Peyer's patch (tissue), 4 donors: ENCODE measurements at regions not wholly inside any gene's neighbourhood (a gene's known extent, or its start where the extent isn't known, plus 50 kb on each side); places are given as distances from the start of the nearest gene placed in this dataset.

Experiments
- DNase-seq, 3 donors: peaks; one replicate each; pipeline ENCODE4 v3.0.0-alpha.2; 2017 to 2019
- H3K27ac ChIP-seq, 4 donors: fragments of 200-600 bp; sonication (generic); one replicate each; pipeline ENCODE4 v1.5.1; 2016 to 2019
- H3K27me3 ChIP-seq, 2 donors: fragments of 200-600 bp; sonication (generic); one replicate each; pipeline ENCODE4 v1.5.1; 2019
- H3K36me3 ChIP-seq, 3 donors: fragments of 200-600 bp; sonication (generic); one replicate each; pipeline ENCODE4 v1.5.1; 2016 to 2019
- H3K4me1 ChIP-seq, 4 donors: fragments of 200-600 bp; sonication (generic); one replicate each; pipeline ENCODE4 v1.5.1; 2016 to 2019
- H3K4me3 ChIP-seq, 4 donors: fragments of 200-600 bp; sonication (generic); 1 replicate in 3 of 4; 2 replicates in 1 of 4; pipeline ENCODE4 v1.5.1; 2016 to 2019; ENCODE audit warnings: mild to moderate bottlenecking in 1 of 4
- H3K9me3 ChIP-seq, 4 donors: fragments of 200-600 bp; sonication (generic); one replicate each; pipeline ENCODE4 v1.5.1; 2016 to 2019; ENCODE audit warnings: mild to moderate bottlenecking in 1 of 4
- POLR2A ChIP-seq, 2 donors: fragments of 450-650 bp; IDR thresholded peaks; one replicate each; pipeline ENCODE4 v1.5.1; 2017; ENCODE audit warnings: antibody characterized with exemption in 2 of 2, mild to moderate bottlenecking in 2 of 2, moderate library complexity in 2 of 2
- TF ChIP-seq, protein P1 (sequence below), 6 experiments: fragments of 450-650 bp in 4 of 6; fragments of 200-600 bp in 2 of 6; sonication (generic) in 1 of 6; IDR thresholded peaks; one replicate each; pipeline ENCODE4 v1.5.1; 2017 to 2019; ENCODE audit warnings: antibody characterized with exemption in 6 of 6, mild to moderate bottlenecking in 3 of 6, moderate library complexity in 1 of 6

- Histone ChIP-seq H3K27me3 (no peaks in the 10 kb centered on the region), H3K27ac (no peak overlapping the region), H3K36me3 (no peaks in the 10 kb centered on the region), H3K9me3 (no peaks in the 10 kb centered on the region), H3K4me1 (no peaks in the 10 kb centered on the region), H3K4me3 (no peak overlapping the region)
- TF ChIP-seq, protein P1, sequence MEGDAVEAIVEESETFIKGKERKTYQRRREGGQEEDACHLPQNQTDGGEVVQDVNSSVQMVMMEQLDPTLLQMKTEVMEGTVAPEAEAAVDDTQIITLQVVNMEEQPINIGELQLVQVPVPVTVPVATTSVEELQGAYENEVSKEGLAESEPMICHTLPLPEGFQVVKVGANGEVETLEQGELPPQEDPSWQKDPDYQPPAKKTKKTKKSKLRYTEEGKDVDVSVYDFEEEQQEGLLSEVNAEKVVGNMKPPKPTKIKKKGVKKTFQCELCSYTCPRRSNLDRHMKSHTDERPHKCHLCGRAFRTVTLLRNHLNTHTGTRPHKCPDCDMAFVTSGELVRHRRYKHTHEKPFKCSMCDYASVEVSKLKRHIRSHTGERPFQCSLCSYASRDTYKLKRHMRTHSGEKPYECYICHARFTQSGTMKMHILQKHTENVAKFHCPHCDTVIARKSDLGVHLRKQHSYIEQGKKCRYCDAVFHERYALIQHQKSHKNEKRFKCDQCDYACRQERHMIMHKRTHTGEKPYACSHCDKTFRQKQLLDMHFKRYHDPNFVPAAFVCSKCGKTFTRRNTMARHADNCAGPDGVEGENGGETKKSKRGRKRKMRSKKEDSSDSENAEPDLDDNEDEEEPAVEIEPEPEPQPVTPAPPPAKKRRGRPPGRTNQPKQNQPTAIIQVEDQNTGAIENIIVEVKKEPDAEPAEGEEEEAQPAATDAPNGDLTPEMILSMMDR (IDR thresholded peaks at IDR 0.05), result peak; percentile 17 to 87 (median 70)
- TF ChIP-seq POLR2A (IDR thresholded peaks at IDR 0.05), result no peak
- no peak for DNase-seq
Measured at GRCh38 chr4:11720292-11720691, 291.6 kb upstream of the HS3ST1 start.

- no peak for DNase-seq
- no peak overlapping the region for H3K27ac ChIP-seq
- no peaks in the 10 kb centered on the region for H3K36me3 ChIP-seq
- H3K27me3 ChIP-seq, result no peaks in the 10 kb centered on the region
- H3K4me3 ChIP-seq, result no peak overlapping the region
- no peaks in the 10 kb centered on the region for H3K4me1 ChIP-seq
- H3K9me3 ChIP-seq, result no peaks in the 10 kb centered on the region
- TF ChIP-seq, protein P1 (IDR thresholded peaks at IDR 0.05), result no peak
- TF ChIP-seq POLR2A (IDR thresholded peaks at IDR 0.05), result no peak
Measured at GRCh38 chr4:11719879-11720278, 291.2 kb upstream of the HS3ST1 start.

GRCh38 chr4:11715753-11716521, 287.2 kb upstream of the HS3ST1 start:
- Histone ChIP-seq H3K27ac (no peak overlapping the region), H3K9me3 (no peaks in the 10 kb centered on the region), H3K4me1 (no peaks in the 10 kb centered on the region), H3K4me3 (no peak overlapping the region), H3K27me3 (no peaks in the 10 kb centered on the region), H3K36me3 (no peaks in the 10 kb centered on the region)
- no peak for DNase-seq
- no peak for TF ChIP-seq POLR2A (IDR thresholded peaks at IDR 0.05)
- TF ChIP-seq, protein P1 (IDR thresholded peaks at IDR 0.05), result no peak

DNA sequence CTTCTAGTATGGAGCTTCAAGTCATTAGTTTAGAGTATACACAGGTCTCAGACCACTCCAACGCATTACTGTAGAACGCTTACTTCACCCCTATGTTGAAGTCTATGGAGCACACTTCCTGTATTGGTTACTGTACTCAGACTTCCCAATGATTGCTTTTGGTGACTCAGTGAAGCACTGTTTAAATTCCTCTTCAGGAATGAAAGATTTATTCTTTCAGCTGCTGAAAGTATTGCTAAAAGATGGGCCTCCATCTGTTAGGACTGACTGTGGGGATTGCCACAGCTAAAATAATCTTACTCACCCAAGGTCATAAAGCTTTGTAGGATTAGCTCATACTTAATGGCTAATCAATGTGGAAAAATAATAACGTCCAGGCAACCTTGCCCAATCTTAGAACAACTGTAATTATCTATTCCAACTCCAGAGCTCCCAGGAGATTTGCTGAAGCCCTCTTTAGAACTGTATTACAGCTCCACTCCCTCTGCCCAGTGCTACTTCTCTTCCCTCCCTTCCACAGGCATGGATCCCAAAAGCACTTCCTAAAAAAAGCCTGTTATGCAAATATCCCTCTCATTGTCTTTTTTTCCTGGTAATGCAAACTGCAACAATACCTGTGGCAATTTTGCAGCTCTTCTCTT, 281.9 kb upstream of the HS3ST1 start:
- no peaks in the 10 kb centered on the region for H3K9me3 ChIP-seq
- no peak for DNase-seq
- no peaks in the 10 kb centered on the region for H3K4me1 ChIP-seq
- TF ChIP-seq POLR2A (IDR thresholded peaks at IDR 0.05), result no peak
- TF ChIP-seq, protein P1 (IDR thresholded peaks at IDR 0.05), result no peak
- no peaks in the 10 kb centered on the region for H3K27me3 ChIP-seq
- no peak overlapping the region for H3K27ac ChIP-seq
- no peaks in the 10 kb centered on the region for H3K36me3 ChIP-seq
- H3K4me3 ChIP-seq, result no peak overlapping the region

DNA sequence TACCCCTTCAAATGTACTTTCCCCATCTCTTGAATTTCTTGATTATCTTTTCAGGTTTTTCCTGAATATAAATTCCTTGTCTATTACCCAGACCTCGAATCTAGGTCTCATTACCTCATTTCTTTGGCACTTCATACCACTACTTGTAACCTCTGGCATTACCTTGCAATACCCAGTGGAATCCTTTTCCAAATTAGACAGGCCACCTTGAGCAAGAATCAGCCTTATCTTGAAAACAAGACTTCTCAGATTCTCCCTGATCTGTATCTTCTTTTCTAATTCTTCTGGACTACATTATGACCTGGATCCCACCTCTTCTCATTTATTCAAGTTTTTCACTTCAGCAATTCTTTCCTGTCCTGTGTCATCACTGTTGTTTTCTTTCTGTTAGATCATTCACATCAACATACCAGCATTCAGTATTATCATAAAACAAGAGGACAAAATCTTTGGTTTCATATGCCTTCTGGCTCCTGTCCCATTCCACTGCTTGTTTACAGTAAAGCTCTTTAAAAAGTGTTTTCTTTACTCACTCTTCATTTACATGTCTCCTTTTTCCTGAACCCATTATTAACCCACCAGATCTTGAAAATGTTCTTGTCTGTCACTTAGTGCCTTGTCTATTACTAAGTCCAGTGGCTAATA, 275.6 kb upstream of the HS3ST1 start:
- H3K27ac ChIP-seq, result no peak overlapping the region
- DNase-seq, result no peak
- no peaks in the 10 kb centered on the region for H3K27me3 ChIP-seq
- no peak overlapping the region for H3K4me3 ChIP-seq
- TF ChIP-seq POLR2A (IDR thresholded peaks at IDR 0.05), result no peak
- TF ChIP-seq, protein P1 (IDR thresholded peaks at IDR 0.05), result no peak
- no peaks in the 10 kb centered on the region for H3K4me1 ChIP-seq
- H3K36me3 ChIP-seq, result no peaks in the 10 kb centered on the region
- no peaks in the 10 kb centered on the region for H3K9me3 ChIP-seq
